Activated CD4-positive, alpha-beta T cell treated with anti-CD3 and anti-CD28 coated beads for 4 hours (primary cell): ENCODE measurements at regions not wholly inside any gene's neighbourhood (a gene's known extent, or its start where the extent isn't known, plus 50 kb on each side); places are given as distances from the start of the nearest gene placed in this dataset.
A peak's percentile ranks its signal among the peaks of the same experiment; 100 is the strongest.

ENCODE experiments used
- DNase-seq, 2 donors: peaks; one replicate each; pipeline ENCODE4 v3.0.0-alpha.2; 2020

DNA sequence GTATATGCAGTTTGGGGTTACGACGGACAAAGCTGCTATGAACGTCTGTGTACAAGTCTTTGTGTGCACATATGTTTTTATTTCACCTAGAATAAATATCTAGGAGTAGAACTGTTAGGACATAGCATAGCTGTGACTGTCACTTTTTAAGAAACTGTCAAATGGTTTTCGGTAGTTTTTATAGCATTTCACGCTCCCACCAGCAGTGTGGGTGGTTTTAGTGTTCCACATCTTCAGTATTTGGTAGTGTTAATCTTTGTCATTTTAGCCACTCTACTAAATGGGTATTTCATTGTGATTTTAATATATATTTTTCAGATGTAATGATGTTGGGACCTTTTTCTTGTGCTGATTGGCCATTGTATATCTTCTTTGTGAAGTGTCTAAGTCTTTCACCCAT lies 109.1 kb upstream of the BCAT1 start:
- DNase-seq = no peak

DNA sequence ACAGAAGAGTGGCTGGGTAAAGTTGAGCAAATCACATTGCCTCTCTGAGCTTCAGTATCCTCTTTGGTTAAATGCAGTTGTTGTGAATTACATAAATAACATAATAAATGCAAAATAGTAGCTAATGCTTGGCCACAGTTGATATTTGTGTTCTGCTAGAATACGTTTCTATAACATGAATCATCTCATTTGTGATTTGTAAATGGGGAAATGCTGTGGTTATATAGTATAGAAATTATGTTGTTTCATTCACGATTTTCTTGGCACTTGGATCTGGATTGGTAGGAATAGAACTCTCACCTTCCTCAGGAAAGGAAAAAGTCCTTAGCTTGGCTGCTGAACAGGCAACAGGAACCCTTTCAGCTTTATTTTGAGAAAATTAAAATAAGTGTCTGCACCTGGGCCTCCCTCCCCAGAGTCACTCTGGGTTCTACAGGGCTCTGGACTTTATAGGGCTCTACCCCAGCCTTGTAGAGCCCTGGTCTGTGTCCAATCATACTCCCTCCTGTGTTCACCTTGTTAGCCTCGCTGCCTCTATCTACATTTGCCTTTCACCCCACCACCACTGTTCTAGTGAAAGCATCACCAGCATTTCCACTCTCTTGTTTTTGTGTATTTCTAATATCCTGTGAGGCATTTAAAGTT lies 107.7 kb upstream of the BCAT1 start:
- DNase-seq = no peak

DNA sequence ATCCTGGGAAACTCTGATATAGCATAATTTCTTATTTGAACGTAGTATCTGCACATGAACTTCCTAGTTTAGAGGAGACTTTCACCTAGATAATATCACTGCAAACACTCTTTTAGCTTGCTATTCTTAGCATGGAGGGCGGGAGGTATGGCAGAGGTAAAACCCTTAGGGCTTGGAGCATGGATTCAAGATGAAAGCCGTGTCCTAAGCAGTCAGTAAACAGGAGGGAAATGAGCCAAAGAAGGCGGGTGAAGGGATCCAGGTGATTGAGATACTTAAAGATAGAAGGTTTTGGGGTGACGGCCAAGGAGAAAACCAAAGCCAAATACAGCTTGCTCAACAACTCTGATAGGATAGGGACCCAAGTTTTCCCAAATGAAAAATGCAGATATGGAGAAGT lies 107.1 kb upstream of the BCAT1 start:
- no peak for DNase-seq

DNA sequence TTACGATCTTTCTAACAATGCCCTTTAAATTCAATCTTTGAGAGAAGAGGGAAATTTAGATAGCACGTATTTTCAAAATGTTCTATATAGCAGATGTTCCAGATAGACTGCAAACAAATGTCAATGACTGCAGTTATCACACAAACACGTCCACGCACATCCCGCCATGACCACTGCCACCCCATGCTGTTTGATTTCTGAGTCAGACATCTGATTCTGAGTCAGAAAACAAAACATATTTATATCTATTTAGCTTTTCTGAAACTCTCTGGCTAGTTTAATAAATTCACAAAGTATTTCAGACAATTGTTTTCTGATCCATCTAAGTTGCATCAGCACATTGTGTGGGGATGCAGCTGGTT lies 105.9 kb upstream of the BCAT1 start:
- peak; percentile 41 to 51 for DNase-seq

DNA sequence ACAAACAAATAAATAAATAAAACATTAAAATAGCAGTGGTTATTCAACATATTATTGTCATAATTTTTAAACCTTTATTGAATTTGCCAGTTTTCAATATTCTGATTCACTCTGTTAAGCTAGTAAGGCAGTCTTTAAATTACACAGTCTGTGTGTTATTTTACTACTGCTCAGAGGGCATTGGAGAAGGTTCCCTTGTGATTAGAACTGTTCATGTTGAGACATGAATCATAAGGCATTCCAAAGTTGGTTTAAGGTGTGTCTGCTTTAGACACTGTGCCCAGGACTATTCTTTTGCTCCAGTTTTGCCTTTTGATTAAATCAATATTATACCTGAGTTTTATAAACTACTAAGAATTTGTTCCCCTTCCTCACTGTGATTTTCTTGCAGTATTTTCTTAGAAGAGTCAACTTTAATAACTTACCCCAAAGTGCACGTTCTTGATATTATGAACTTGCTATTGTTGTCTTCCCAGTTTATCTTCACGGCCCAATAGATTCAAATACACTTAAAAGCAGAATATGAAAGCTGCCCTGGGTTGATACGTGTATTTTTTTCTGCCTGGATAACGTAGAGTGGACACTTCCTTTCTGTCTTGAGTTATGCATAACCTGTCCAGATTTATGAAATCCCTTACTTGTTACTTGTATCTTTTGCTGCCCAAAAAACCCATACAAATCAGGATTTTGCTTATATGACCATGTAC lies 105.3 kb upstream of the BCAT1 start:
- DNase-seq = no peak

DNA sequence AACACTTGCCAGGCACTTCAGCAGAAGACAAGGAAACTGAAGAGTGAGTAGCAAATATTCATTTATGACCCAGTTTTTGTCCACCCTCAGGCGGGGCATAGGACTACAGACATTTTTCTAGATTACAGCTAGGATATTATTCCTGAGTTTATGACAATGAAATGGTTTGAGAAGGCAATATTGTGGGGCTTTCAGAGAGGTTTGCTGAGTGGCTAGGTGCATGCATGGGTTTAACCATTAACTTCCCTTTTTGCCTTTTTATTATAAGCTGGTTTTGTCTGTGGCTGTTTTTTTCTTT lies 104.0 kb upstream of the BCAT1 start:
- DNase-seq = no peak

DNA sequence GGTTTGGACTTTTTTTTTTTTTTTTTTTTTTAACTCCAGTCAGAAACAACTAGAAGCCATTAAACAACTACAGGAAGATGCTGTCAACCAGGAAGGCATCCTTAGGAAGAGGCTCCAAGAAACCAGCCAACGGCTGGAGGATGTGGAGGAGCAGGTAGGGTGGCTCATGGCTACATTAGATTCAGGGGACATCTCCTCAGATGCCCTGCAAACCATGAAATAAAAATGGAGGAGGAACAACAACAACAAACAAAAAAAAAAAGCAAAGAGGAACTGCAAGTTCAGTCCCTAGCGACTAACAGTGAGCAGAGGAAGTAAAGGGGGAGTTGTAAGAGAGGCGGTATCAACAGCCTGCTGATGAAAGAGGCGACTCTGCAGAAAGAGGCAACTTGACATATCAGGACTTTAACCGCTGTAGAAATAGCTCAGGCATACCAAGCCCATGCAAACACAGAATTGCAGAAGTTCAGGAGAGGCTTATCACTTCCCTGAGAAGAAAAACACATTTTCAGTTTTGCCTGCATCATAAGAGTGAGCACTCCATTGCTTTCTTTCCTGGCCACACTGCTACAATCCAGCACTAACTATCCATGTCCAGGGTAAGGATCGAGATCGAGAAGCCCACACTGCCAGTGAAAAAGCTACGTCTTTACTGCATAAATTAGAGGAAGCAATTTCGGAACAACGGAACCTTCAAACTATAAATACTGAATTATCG lies 103.5 kb upstream of the BCAT1 start:
- peak; percentile 32 to 35 for DNase-seq

DNA sequence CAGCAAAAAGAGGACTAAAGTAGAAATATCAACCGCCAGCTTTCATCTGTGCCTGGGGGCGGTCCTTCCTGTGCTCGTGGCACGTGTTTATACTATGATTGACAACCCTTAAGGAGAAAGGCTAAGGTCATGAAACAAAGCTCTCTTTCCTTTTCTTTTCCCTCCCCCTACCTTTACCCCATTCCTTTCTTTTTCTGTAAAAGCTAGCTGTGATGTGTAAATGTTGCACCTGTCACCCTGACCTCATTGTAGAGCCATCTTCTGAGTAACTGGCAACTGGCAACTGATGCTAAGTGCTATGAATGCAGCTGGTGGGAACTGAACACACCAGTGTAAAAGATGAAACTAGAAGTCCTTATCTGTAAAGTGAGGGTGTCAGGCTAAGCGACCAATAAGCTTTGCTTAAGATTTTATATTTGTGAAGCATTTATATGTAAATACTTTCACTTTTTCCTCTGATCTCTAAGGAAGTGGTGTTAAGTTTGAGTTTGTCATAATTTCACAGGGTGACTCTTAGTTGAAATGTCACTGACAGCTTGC lies 102.8 kb upstream of the BCAT1 start:
- peak; percentile 48 to 49 for DNase-seq

DNA sequence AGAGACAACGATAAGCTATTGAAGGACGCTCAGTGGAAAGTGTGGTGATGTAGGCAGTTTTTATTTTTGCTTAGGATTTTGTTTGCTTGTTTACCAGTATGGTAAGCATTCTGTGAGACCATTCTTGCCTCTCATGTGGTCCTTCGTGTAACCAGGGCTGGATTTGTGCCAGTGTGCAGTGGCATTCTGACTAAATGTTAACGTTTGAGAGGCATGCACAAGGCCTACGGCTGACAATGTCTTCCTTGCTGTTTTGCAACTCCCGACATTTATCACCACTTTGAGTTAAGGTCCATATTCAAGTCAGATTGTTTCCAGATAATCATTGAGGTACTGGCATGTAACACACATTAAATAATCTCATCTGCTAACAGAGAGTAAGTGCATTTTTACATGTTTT lies 102.3 kb upstream of the BCAT1 start:
- no peak for DNase-seq

DNA sequence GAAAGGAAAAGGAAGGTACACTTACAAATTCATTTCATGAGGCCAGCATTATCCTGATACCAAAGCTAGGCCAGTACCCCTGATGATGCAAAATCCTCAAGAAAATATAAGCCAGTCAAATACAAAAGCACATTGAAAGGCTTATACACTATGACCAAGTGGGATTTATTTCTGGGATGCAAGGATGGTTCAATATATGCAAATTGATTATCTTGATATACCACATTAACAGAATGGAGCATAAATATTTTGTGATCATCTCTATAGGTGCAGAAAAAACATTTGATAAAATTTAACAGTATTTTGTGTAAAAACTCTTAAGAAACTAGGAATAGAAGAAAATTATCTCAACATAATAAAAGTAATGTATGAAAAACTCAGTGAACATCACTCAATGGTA lies 97.0 kb upstream of the BCAT1 start:
- DNase-seq = no peak

DNA sequence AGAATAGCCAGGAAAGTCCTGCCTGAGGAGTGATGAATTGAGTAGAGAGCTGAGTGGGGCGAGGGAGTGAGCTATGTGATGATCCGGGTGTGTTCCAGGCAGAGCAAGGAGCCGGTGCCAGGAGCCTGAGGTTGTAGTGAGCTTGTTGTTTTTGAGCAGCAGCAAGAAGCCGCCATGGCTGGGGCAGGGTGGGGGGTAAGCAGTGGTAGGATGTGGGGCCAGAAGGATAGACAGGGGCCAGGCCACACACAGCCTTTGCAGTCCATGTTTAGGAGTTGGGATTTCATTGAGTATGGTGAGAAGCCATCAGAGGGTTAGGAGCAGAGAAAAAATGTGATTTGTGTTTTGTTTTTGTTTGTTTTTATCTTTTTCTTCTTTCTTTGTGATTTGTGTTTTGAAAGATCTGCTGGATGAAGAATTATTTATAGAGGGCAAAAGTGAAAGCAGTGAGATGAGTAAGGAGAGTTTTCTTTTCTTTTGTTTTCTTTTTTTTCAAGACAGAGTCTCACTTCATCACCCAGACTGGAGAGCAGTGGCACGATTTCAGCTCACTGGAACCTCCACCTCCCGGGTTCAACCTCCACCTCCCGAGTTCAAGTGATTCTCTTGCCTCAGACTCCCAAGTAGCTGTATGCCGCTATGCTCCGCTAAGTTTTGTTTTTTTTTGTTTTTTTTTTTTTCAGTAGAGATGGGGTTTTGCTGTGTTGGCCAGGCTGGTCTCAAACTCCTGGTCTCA lies 92.3 kb upstream of the BCAT1 start:
- no peak for DNase-seq

DNA sequence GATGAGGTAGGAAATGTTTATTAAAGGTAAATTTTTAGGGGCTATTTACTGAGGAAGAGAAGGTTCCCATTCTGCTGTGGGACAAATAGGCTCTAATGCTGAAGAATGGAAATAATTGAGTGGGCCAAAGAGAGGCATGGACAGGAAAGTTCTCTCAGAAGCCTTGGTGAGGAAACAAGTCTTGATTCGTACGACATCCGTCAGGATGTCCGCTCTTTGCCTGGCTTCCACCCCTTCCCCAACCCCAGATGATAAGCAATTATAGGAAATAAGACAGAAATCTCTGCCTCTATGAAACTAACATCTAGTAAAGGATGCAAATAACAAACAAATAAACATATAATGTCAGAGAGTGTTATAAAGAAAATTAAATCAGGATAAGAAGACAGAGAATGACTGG lies 91.7 kb upstream of the BCAT1 start:
- no peak for DNase-seq

DNA sequence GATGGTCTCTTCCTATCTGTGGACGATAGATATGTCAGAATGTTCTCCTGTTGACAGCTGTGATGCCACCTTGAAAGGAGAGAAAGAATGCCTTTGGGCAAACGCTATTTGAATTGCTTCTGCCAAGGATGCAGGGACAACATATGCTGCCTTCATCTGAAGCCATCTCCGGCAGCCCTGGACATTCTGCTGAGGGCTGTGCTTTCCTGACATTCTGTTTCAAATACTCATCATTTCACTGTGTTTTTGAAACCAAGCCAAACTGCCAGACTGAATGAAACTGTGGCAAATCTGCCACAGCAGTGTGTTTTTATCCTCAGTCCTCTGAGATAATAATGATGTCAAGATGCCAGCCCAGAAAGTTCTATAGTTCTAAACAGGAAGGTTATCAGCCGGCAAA lies 85.8 kb upstream of the BCAT1 start:
- DNase-seq = no peak

DNA sequence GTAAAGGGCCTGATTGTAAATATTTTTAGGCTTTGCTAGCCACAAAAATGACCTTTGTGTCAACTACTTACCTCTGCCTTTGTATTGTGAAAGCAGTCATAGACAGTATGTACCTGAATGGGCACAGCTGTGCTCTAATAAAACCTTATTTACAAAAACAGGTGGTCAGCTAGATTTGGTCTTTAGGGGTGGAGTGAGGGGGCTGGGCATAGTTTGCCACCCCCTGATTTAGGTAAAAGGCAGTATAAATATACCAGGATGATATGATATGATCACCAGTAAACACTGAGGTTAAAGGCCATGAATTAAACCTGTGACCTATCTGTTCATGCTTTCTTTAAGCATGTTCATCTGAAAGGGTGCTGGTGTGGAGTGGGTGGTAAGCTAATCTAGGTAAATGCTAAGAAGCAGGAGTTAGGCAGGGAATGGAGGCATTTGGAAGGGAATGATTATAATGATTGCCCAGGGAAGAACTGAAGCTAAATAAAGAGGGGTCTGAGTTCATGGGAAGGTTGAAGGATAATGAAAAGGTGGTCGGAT lies 77.1 kb upstream of the BCAT1 start:
- DNase-seq = no peak

DNA sequence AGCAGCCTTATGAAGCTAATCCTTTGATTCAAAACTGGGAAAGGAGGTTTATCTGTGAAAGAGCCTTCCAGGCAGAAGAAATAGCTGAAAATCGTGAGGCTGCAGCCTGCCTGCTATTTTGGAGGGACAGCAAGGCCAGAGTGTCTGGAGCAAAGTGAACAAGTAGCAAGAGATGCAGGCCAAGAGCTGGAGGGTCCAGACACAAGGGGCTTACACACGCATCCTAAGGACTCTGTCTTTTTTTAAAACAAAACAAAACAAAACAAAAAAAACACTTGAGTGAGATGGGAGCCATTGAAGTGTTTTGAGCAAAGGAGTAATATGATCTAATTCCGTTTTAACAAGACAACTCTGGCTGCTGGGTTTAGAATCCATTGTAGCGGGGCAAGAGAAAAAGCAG lies 76.4 kb upstream of the BCAT1 start:
- no peak for DNase-seq

DNA sequence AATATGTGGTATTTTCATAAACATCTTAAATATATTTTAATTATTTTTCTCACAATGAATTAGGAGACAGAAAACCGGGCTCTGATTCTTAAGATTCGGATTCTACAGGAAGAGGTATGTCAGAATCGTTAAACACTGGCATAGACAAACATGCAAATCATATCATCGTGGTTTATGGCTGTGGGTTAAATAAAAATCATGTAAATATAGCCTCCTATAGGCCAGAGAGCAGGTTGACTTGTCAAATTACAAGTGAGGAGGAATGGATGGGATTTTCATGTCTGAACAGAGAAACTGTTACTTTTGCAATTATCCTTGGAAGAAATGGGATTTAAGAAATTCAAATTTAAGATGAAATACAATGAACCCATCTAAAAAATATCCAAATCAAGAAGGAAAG lies 74.9 kb upstream of the BCAT1 start:
- no peak for DNase-seq

DNA sequence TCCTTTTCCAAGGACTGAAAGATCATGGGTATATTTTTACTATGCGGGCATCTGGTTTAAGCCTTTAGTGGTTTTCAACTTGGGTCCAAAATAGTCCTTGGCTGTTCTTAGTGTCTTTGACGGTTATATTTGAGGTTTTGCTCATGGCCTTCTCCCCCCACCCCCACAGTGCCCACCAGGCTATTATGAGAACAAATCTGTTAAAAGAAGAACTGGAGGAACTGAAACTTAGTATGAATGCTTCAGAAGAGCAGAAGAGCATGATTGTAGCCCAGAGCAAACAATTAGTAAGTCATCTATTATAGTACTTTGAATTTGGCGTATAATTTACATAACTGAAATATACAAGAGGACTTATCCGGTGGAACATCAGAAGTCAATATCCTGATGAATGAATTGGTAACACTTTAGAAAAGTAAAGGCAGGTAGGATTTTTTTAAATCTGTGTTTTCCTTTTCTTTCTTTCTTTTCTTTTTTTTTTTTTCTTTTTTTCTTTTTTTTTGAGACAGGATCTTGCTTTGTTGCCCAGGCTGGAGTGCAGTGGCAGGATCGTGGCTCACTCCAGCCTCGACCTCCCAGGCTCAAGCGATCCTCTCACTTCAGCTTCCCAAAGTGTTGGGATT lies 71.8 kb upstream of the BCAT1 start:
- DNase-seq = no peak

DNA sequence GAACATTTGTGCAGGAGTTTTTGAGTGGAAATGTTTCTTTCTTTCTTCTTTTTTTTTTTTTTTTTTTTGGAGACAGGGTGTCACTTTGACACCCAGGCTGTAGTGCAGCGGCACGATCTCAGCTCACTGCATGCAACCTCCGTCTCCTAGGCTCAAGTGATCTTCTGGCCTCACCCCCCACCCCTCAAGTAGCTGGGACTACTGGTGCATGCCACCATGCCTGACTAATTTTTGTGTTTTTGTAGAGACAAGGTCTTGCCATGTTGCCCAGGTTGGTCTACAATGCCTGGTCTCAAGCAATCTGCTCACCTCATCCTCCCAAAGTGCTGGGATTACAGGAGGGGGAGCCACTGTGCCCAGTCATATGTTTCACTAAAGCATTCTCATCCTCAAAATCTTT lies 69.2 kb upstream of the BCAT1 start:
- no peak for DNase-seq

DNA sequence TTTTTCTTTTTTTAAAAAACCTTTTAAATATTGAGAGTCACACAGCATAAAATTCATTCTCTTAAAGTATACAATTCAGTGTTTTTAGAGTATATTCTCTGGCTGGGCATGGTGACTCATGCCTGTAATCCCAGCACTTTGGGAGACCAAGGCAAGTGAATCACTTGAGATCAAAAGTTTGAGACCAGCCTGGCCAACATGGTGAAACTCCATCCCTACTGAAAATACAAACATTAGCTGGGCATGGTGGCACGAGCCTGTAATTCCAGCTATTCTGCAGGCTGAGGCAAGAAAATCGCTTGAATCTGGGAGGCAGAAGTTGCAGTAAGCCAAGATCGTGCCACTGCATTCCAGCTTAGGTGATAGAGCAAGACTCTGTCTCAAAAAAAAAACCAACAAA lies 68.4 kb upstream of the BCAT1 start:
- no peak for DNase-seq

DNA sequence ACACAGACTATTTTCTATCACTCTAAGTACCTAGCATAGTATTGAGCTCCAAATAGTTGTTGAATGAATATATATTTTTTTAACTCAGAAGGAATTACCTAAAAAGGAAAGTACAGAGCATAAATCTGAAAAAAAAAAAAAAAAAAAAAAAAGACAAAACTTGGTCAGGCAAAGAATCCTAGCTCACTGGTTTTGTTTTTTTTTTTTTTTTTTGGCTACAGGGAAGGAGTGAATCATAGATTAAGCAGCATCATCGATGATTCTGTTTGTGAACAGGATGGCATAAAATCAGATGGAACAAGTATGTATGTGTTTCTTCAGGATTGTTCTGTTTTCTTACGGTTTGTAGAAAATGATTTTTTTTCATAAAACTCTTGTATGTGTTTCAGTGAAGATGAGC lies 66.1 kb upstream of the BCAT1 start:
- no peak for DNase-seq

DNA sequence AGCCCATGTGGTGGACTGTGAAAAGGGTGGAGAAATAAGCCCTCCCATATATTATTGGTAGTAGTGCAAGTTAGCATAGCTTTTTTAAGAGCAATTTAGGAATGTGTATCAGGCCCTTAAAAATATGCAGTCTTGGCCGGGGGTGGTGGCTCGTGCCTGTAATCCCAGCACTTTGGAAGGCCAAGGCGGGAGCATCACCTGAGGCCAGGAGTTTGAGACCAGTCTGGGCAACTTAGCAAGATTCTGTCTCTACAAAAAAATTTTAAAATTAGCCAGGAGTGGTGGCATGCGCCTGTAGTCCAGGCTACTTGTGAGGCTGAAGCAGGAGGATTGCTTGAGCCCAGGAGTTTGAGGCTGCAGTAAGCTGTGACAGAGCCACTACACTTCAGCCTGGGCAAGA lies 64.2 kb upstream of the BCAT1 start:
- DNase-seq = no peak

DNA sequence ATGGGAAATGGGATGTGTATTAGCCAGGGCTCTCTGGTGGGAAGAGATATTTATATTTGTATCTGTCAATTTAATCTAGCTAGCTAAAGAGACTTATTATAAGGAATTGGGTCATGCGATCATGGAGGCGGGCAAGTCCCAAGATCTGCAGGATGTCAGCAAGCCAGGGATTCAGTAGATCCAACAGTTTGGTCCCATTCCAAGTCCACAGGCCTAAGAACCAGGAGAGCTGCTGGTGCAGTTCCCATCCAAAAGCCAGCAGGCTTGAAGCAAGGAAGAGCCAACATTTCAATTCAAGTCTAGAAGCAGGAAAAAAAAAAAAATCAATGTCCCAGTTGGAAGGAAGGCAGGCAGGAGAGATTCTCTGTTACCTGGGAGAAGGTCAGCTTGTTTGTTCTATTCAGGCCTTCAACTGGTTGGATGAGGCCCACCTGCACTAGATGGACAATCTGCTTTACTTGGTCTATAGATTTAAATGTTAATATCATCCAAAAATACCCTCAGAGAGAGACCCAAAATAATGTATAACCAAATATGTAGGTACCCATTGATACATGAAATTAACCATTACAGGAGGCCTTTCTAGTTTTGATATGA lies 60.7 kb upstream of the BCAT1 start:
- no peak for DNase-seq

DNA sequence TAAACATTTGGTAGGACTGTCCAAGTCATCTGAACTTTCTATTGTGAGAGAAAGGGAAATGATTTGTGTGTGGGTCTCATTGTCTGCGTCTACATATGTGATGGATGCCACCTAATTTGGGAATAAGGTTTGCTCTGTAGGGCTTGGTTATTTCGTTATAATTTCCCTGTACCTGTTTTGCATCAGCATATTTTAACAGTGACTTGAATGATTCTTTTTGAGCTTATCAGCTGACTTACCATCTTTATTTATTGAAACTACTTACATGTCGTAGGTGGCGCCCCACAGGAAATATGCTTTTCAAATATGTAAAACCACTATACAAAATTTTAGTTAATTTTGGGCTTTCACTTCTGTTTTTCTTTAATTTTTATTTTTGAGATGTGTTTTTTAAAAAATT lies 56.5 kb upstream of the BCAT1 start:
- DNase-seq = no peak
